Progenitor cell of endocrine pancreas (in vitro differentiated cells): ENCODE measurements at regions not wholly inside any gene's neighbourhood (a gene's known extent, or its start where the extent isn't known, plus 50 kb on each side); places are given as distances from the start of the nearest gene placed in this dataset.

Experiments
- DNase-seq: peaks from one replicate; pipeline ENCODE4 v3.0.0; 2021; ENCODE audit warnings: low spot score; ENCODE audit not compliant: unreplicated experiment
- H3K27ac Mint-ChIP-seq: 2 replicates; pipeline ENCODE4 v1.8.0; 2021; ENCODE audit warnings: mild to moderate bottlenecking, moderate library complexity, mixed read lengths
- H3K27me3 Mint-ChIP-seq: 2 replicates; pipeline ENCODE4 v1.8.0; 2021; ENCODE audit warnings: mixed read lengths
- H3K36me3 Mint-ChIP-seq: 2 replicates; pipeline ENCODE4 v1.8.0; 2022; ENCODE audit warnings: mixed read lengths; ENCODE audit not compliant: insufficient read depth
- H3K4me1 Mint-ChIP-seq: 2 replicates; pipeline ENCODE4 v1.8.0; 2021; ENCODE audit warnings: low read depth, mixed read lengths
- H3K4me3 Mint-ChIP-seq: 2 replicates; pipeline ENCODE4 v1.8.0; 2021; ENCODE audit warnings: low read depth, mild to moderate bottlenecking, moderate library complexity, mixed read lengths
- H3K9me3 Mint-ChIP-seq: 2 replicates; pipeline ENCODE4 v1.8.0; 2021; ENCODE audit warnings: low read depth, mixed read lengths
- CTCF ChIP-seq: fragments of 200-600 bp; sonication (generic); IDR thresholded peaks from one replicate; pipeline ENCODE4 v1.5.0; 2021; ENCODE audit warnings: antibody characterized with exemption, mild to moderate bottlenecking; ENCODE audit not compliant: unreplicated experiment

GRCh38 chr1:192933744-192934143 lies 124.9 kb downstream of the RGS2 start:
- H3K4me3 Mint-ChIP-seq, result no peak overlapping the region
- H3K9me3 Mint-ChIP-seq, result no peaks in the 10 kb centered on the region
- no peaks in the 10 kb centered on the region for H3K36me3 Mint-ChIP-seq
- TF ChIP-seq CTCF, result no peak
- no peak overlapping the region for H3K27ac Mint-ChIP-seq
- peaks cover 13% of the 10 kb centered on the region for H3K4me1 Mint-ChIP-seq
- no peak for DNase-seq
- no peaks in the 10 kb centered on the region for H3K27me3 Mint-ChIP-seq

- H3K27ac Mint-ChIP-seq, result no peak overlapping the region
- no peak for TF ChIP-seq CTCF
Measured at GRCh38 chr1:192936313-192937018, 122.7 kb downstream of the UCHL5 start.

GRCh38 chr1:192937128-192937527 lies 122.0 kb downstream of the UCHL5 start:
- Mint-ChIP-seq H3K4me1 (peaks cover 16% of the 10 kb centered on the region), H3K4me3 (no peak overlapping the region), H3K36me3 (no peaks in the 10 kb centered on the region), H3K27me3 (no peaks in the 10 kb centered on the region), H3K9me3 (no peaks in the 10 kb centered on the region), H3K27ac (no peak overlapping the region)
- no peak for TF ChIP-seq CTCF
- DNase-seq, result no peak

More at GRCh38 chr1:192936313-192937018, 122.7 kb downstream of the UCHL5 start:
- Mint-ChIP-seq H3K36me3 (no peaks in the 10 kb centered on the region), H3K4me3 (no peak overlapping the region), H3K9me3 (no peaks in the 10 kb centered on the region), H3K27me3 (no peaks in the 10 kb centered on the region), H3K4me1 (peaks cover 16% of the 10 kb centered on the region)
- DNase-seq, result no peak

- no peaks in the 10 kb centered on the region for H3K36me3 Mint-ChIP-seq
- peaks cover under 1% of the 10 kb centered on the region for H3K9me3 Mint-ChIP-seq
- H3K4me3 Mint-ChIP-seq, result no peak overlapping the region
- H3K4me1 Mint-ChIP-seq, result peaks cover 16% of the 10 kb centered on the region
- no peaks in the 10 kb centered on the region for H3K27me3 Mint-ChIP-seq
- H3K27ac Mint-ChIP-seq, result no peak overlapping the region
- no peak for TF ChIP-seq CTCF
- no peak for DNase-seq
Measured at GRCh38 chr1:192939440-192939839, 119.7 kb downstream of the UCHL5 start.

GRCh38 chr1:192940658-192941057 lies 118.5 kb downstream of the UCHL5 start:
- Mint-ChIP-seq H3K27me3 (no peaks in the 10 kb centered on the region), H3K27ac (no peak overlapping the region), H3K4me3 (no peak overlapping the region), H3K4me1 (peaks cover 16% of the 10 kb centered on the region), H3K9me3 (peaks cover 8% of the 10 kb centered on the region), H3K36me3 (no peaks in the 10 kb centered on the region)
- DNase-seq, result no peak
- no peak for TF ChIP-seq CTCF
